ENCODE measurements at regions not wholly inside any gene's neighbourhood (a gene's known extent, or its start where the extent isn't known, plus 50 kb on each side); places are given as distances from the start of the nearest gene placed in this dataset.

DNA sequence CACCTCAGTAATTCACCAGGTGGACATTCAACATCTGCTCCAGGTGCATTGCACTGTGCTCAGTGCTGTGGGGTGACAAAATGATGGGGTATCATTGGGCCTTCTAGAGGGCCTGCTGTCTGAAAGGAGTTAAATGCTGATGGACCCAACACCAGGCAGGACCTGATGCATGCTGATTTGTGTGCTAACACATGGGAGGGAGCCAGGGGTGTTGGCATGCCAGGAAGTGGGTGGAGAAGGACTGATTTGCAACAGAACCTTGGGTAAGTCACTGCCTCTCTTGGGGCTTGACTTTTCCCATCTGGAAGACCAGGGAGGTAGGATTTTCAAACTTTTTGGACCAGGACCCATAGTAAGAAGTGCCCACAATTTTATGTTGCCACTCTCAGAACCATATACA, 57.9 kb upstream of the CXCR4 start:
- no peak overlapping the region for H3K4me3 ChIP-seq (ENCODE audit: control insufficient read depth, low read depth, low read length)
- TF ChIP-seq, protein P1, sequence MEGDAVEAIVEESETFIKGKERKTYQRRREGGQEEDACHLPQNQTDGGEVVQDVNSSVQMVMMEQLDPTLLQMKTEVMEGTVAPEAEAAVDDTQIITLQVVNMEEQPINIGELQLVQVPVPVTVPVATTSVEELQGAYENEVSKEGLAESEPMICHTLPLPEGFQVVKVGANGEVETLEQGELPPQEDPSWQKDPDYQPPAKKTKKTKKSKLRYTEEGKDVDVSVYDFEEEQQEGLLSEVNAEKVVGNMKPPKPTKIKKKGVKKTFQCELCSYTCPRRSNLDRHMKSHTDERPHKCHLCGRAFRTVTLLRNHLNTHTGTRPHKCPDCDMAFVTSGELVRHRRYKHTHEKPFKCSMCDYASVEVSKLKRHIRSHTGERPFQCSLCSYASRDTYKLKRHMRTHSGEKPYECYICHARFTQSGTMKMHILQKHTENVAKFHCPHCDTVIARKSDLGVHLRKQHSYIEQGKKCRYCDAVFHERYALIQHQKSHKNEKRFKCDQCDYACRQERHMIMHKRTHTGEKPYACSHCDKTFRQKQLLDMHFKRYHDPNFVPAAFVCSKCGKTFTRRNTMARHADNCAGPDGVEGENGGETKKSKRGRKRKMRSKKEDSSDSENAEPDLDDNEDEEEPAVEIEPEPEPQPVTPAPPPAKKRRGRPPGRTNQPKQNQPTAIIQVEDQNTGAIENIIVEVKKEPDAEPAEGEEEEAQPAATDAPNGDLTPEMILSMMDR (conservative IDR thresholded peaks at IDR 0.05; ENCODE audit: control insufficient read depth, insufficient read depth, low read depth, low read length): no peak
- no peak for DNase-seq (ENCODE audit: low read depth)

DNA sequence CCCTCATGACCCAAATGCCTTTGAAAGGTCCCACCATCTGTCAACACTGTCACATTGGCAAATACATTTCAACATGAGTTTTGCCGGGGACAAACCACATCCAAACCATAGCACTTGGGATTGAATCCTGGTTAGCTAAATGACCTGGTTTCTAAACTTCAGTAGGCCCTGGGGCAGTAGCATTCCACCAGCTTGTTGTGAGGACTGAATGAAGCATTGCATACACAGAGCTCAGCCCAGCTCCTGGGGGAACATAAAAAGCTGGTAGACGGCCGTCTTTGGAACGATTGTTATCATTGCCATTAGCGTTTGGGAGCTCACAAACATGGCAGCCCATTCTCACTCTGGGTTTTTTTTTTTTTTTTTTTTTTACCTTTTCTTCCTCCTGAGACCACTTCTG, 57.5 kb upstream of the CXCR4 start:
- TF ChIP-seq, protein P1 (conservative IDR thresholded peaks at IDR 0.05; ENCODE audit: control insufficient read depth, insufficient read depth, low read depth, low read length): no peak
- no peak overlapping the region for H3K4me3 ChIP-seq (ENCODE audit: control insufficient read depth, low read depth, low read length)

DNA sequence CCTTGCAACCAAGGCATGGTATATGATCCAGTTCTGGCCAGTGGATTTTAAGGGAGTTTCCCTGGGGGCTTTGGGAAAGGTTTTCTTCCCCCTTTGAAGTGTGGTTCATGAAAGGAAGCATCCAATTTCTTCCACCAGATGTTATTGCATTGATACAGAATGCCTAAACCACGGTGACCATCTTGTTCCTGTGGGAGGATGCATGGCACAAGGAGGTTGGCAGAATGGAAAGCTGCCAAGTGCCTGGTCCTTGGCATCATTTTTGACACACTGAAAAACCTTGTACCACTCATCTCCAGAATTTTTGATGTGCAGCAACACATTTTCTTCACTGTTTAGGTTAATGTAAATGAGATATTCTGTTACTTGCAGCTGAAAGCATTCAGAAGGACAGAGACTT, 55.2 kb upstream of the CXCR4 start:
- H3K4me3 ChIP-seq (ENCODE audit: control insufficient read depth, low read depth, low read length): no peak overlapping the region
- TF ChIP-seq, protein P1 (conservative IDR thresholded peaks at IDR 0.05; ENCODE audit: control insufficient read depth, insufficient read depth, low read depth, low read length): no peak
- DNase-seq (ENCODE audit: low read depth): no peak

More for the DNA sequence above, 57.5 kb upstream of the CXCR4 start:
- DNase-seq (ENCODE audit: low read depth): no peak

DNA sequence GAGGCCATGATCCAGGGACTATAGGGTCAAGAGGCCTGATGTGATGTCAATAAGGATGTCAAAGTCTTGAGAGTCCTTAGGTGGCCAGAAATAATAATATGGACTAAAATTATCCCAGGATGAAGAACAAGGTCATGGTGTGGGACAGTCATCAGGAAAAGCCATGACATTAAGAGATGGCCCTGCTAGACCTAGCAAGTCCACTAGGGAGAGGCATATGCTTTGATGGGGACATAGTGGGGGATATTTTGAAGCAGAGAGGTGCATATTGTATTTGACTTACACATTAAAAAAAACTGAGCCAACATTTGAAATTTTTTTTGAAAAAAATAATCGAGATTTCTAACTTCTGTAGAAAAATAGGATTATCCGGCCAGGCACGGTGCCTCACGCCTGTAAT, 53.3 kb upstream of the CXCR4 start:
- H3K4me3 ChIP-seq (ENCODE audit: control insufficient read depth, low read depth, low read length): no peak overlapping the region
- TF ChIP-seq, protein P1 (conservative IDR thresholded peaks at IDR 0.05; ENCODE audit: control insufficient read depth, insufficient read depth, low read depth, low read length): no peak
- DNase-seq (ENCODE audit: low read depth): no peak

DNA sequence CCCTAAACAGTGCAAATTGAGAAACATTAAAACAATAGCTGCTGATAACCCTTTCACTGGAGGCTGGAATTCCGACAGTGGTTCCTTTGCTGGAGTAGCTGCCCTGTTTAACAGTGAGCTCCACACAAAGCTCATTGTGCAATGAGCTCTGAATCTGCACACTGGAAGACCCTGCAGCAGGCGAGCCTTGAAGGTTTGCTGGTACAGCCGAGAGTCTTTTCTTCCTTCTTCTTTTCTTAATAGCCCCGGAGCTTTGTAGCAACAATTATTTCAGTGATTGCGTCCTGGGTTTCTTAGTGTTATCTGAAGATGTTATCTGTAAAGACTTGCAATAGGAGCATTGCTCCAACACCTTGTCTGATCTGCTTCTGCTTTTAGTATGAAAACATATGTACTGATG, 50.8 kb upstream of the CXCR4 start:
- TF ChIP-seq, protein P1 (conservative IDR thresholded peaks at IDR 0.05; ENCODE audit: control insufficient read depth, insufficient read depth, low read depth, low read length): no peak
- H3K4me3 ChIP-seq (ENCODE audit: control insufficient read depth, low read depth, low read length): no peak overlapping the region
- DNase-seq (ENCODE audit: low read depth): no peak

DNA sequence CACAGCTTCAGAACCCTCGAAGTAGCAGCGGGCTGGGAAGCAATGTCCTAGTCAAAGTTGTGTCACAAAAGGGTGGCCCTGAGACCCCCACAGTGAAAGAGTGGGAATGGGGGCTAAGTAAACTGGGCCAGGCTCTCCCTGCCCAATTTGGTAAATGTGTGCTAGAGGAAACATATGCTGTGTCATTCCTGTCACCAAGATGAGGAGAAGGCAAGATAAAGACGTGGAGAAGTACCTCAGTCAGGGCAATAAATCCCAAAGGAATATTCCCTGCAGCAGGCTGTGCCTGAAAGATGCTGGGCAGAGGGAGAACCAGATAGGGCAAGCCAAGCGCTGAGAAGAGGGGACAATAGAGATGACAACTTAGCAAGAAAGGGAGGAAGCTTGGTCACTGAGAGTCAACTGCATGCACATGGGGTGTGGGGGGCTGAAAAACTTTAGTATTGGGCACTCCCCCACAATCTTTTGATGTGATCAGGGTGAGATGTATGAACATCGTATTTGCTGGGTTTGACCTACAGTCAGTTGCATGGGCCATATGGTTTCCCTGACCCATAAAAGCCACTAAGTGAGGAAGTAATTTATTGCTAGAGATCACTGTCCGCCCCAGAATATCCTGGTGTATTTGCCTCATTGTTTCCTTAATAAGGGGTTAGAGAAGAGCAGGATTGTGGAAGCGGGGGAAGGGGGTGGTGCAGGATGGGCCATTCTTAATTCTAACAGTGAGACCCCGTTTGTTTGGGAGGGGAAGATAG, 49.9 kb upstream of the CXCR4 start:
- H3K4me3 ChIP-seq (ENCODE audit: control insufficient read depth, low read depth, low read length): no peak overlapping the region
- DNase-seq (ENCODE audit: low read depth): no peak
- TF ChIP-seq, protein P1 (conservative IDR thresholded peaks at IDR 0.05; ENCODE audit: control insufficient read depth, insufficient read depth, low read depth, low read length): no peak

Data from fibroblast of mammary gland (primary cell).